Activated CD8-positive, alpha-beta memory T cell treated with anti-CD3 and anti-CD28 coated beads, Interleukin-2, amount 50 U/mL, for 24 hours (primary cell): ENCODE measurements at regions not wholly inside any gene's neighbourhood (a gene's known extent, or its start where the extent isn't known, plus 50 kb on each side); places are given as distances from the start of the nearest gene placed in this dataset.

ENCODE experiments used
- DNase-seq: peaks from one replicate; pipeline ENCODE4 v3.0.0-alpha.2; 2020; ENCODE audit errors: extremely low read depth

DNA sequence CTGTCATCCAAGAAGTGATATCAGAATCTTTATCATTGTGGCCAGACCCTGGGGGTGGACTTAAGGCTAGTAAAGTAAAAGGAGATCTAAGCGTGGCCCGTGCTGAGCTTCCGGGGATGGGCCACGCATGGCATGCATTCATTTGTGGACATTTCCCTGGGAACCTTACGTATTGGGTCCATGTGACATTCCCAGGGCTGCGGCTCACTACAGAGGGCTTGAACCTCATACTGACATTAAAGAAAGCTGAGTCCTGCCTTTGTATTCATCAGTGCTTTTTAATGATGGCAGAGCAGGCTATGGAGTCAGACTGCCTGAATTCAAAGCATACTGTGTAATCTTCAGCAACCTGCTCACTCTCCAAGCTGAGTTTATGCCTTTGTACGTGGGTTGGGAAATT, 152.2 kb upstream of the AFDN start:
- DNase-seq: no peak

DNA sequence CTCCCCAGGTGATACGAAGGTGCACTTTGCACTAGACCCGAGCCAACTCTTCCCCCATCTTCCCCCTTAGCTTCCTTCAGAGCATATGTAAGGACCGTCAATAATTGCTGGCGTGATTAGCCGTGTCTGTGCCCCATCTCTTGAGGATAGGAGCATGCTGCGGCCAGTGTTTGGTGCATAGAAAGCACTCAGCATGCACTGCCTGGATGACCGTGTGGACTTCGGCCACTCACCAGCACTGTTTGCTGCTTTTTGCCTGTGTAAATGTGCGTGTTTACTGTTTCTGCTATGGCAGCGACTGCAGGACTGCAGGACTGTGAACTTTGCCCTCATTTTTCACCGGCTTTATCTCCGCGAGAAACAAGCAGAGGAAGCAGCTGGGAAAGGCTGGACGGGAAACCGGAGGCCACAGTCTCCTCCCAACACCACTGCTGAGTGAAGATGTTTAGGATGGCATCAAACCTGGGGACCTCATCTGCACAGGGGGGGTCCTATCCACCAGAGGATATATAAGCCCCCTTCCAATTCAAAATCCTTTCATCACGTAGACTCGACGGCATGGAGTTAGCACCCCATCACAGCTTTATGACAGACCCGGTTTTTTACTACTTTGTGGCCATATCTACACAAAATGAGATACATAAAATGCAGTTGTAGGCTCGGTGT, 150.6 kb upstream of the AFDN start:
- no peak for DNase-seq

DNA sequence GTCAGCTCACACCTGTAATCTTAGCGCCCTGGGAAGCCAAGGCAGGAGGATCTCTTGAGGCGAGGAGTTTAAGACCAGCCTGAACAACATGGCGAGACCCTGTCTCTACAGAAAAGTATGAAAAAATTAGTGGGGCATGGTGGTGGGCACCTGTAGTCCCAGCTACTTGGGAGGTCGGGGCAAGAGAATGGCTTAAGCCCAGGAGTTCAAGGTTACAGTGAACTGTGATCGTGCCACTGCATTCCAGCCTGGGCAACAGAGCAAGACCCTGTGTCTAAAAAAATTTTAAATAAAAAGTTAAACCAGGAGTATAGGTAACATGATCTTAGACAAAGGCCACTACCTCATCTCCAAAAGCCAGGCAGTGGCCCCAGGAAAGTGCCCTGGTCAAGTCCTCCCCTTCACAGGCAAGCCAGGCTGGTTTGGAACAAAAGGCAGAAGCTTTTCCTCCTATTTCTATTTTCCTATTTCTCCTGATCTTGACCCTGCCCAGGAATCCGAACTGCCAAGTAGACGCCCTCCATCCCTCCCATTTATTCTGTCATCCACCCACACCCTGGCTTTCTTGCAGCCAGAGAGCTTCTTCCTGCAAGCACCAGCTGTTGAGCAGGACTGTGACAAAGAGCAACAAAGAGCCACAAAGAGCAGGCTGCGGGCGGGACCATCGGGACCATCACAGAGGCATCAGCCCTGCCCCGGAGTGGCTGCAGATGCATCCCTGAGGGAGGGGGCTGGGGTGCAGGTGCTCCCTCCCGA, 149.9 kb upstream of the AFDN start:
- DNase-seq: no peak

DNA sequence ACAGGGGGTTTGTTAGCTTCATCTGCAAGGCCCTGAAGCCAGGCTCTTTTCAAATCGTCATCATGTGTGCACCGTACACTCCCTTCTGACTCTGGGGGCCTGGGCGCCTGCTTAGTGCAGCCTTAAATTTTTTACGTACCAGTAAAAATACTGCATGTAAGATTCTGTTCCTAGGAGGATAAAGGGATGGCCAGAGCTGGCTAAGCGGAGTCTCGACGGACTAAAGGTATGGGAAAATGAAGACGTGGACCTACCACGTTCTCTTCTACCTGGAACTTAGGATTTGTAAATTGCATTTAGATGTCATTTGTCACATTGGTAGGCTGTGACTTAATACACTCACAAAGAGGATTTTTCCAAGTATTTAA, 149.3 kb upstream of the AFDN start:
- no peak for DNase-seq

DNA sequence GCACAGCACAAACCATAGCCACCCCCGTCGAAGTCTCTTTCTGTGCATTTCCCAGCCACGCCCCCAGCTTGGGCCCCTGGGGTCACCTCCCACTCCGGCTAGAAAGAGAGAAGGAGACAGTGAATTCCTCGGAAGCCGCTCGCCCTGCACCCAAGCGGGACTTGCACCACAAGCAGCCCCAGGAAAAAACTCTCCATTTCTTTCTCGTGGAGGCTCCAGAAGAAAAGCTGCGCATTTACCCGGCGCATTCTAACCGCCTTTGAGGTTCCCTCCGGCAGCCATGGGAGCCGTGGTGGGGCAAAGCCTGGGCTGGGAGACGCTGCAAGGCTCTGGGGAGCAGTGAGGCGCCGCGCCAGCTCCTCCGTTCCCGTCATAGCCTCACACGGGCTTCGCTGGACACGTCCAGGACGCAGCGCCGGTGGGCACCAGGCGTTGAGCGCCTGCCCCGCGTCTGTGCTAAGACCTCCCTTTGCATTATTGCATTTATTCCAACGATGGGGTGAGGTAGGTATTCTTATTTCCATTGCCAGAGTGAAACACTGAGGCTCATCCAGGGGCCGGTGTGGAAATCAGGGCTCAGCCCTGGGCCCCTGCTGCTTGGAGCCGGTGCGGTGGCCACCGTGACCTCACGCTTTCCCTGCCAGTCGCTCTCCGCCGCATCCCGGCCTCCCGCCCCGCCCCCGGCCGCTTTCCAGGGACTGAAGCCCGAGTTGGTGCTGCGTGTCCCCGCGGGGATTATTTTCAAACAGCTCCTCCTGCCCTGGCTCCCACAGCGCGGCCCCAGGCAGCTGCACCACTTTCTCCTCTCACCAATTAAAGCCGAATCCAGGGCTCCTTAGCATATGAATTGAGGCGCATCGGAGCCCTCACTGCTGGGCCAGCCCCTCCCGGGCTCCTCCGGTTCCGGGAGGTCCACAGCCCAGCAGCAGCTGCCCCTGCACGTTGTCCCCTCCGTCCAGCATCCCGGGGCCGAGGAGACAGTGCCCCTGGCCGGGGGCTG, 148.3 kb upstream of the AFDN start:
- no peak for DNase-seq

DNA sequence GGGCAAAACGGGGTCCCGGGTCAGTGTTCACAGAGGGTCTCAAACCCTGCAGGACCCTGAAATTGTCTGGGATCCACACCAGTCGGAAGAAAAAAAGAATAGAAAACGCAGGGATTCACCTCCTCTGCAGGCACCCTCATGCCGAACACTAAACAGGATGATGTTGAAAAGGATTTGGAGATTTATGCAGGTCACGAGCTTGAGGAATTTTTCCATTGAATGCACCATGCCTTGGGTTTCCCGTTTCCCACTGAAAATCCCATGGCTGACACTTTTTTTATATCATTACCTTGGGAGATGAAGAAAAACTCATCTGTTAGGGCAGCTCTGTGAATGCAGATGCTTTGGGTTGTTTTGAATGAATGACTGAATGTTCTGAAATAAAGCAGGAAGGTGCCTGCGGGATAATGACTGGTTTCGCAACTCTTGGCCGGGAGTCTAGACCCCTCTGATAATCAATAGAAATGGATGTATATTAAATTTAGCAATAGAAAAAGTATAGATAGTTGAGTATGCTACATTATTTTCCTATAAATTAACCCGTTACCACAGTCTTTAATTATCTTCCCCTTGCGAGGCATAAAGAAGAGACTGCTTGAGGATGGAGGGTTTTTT, 147.5 kb upstream of the AFDN start:
- no peak for DNase-seq

DNA sequence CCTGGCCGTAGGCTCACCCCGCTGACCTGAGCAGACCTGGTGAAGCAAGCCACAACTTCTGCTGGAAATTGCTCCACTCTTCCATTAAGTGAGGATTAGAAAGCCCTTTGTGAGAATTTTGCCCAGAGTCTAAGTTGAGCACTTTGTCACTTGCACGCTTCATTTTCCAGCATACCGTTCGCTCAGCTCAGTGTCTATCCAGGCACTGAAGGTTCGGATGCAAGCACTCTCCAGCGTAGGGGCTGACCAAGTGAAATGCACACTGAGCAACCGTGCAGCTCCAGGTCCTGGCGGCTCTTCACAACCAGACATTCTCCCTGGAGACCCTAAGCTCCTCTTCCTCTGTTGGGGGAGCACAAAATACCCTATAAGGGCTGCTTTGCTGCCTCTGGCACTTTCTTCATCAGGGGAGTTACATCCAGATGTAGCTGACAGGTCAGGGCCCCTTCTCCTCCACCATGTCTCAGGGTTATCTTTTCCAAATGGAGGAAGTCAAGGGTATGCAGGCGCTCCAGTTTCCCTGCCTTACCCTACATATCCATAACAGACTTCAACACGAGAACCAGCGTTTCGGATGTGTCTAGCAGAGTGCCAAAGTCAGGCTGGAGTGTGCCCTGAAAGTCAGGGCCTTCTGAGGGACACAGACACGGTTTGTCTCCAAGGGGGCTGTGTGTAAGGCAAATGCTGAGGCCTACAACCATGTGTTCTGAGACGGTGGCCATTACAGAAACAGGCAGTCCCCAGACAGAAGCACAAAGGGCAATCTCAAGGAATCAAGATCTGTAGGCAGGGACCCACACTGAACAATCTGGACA, 146.7 kb upstream of the AFDN start:
- no peak for DNase-seq

DNA sequence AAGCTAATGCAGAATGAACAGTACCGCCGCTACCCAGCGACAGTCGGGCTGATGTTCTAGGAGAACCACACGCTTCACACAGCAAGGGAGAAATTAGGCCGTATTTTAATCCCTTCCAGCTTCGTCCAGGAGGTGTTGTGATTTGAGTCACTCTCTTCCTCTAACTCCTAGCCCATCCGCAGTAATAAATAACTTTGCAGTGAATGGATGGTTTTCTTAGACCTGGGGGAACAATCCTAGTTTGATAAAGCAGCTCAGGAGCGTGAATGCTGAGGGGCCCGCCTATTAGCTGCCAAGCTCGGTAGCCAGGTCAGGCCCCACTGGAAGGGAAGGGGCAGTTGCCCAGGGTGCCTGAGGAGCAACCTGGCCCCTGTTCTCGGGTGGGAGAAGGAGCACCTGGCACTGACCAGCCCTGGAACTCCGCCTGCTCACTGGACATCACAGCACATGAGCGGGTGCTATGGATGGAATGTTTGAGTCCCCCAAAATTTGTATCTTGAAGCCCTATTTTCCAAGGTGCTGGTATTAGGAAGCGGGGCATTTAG, 146.0 kb upstream of the AFDN start:
- DNase-seq: no peak

DNA sequence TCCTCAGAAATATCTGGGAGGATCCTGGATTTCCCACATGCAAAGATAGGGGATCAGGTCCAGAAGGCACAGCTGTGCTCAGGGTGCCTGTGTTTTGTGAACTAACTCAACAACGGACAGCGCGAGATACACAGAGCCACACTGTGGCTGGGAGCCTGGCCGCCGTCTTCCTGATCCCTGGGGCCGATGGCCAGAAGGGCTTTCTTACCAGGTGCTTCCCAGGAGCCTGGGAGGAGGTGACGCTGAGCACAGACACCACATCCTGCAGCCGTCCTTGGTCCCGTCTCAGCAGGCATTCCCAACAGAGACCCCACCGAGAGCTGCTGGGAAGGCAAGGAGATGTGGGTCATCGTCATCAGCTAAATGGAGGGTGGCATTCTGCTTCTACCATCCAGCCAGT, 144.6 kb upstream of the AFDN start:
- DNase-seq: no peak

DNA sequence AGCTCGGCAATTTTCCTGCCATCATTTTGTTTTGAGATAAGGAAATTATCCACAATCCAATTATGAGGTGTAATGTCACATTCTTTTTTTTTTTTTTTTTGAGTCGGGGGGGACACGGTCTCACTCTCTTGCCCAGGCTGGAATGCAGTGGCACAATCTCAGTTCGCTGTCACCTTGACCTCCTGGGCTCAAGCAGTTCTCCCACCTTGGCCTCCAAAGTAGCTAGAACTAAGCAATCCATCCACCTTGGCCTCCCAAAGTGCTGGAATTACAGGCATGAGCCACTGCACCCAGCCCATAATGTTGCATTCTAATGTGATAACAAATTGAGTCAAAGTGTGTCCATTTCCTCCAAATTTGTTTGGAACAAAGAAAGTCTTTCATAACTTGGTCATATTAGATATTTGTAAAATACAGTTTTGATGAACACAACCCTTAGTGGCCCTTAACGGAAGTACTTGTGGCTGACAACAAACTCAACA, 144.1 kb upstream of the AFDN start:
- DNase-seq: no peak

DNA sequence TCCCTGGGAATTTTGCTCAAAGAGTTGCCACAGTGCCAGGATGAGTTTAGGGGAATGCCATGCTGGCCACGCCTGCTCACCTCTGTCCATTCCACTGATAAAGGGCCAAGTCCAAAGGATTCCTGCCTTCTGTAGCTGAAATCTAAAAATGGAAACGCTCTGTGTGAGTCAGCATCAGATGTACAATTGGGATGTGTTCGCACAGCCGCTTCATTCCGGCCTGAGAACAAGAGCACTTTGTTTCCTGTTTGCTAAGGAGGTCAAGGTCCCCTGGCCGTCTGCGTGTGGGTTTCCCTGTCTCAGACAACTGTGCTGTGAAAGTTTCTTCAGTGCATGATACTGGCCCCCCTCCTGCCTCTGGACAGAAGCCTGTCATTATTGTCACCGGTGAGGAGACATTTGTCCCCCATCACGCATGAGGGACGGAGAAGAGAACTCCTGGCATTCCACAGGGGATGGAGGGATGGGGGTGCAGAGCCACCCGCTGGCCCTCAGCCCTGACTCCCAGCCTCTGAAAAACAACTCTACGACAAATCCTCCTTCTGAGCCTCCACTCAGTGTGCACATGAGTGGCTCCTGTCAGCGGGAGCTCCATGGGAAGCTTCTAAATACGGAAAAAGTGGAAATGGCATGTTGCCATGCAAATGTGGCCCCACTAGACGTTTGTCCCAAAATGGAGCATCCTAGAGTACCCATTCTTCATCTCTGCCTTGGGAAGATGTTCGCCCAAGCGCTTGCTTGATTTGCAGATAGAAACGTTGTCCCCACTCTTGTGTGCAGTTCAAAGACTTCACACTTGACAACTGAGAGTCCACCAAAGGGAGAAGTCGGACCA, 143.5 kb upstream of the AFDN start:
- no peak for DNase-seq

DNA sequence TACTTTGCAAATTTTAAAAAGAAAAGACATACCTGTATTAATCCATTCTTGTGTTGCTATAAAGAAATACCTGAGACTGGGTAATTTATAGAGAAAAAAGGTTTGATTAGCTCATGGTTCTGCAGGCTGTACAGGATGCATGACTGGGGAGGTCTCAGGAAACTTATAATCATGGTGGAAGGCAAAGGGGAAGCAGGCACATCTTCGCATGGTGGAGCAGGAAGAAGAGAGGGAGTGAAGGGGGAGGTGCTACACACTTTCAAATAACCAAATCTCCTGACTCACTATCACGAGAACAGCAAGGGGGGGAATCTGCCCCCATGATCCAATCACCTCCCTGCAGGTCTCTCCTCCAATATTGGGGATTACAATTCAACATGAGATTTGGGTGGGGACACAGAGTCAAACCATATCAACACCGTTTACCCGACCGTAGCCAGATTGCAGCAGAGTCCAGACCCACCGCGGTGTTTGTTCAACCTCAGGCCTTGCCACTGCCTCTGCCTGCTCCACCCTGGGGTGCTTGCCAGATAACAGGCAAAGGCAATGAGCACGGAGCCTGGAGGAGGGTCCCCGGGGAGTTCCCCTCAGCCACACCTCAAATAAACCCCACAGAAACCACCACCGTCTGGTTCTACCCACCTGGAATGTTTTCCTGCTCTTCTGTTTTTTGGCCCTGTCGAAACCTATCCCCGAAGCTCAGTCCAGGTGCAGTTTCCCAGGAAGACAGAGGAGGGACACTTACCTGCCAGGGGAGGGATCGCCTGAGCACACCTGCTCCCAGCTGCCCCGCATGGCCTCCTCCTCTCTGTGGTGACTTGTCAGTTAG, 142.2 kb upstream of the AFDN start:
- no peak for DNase-seq

DNA sequence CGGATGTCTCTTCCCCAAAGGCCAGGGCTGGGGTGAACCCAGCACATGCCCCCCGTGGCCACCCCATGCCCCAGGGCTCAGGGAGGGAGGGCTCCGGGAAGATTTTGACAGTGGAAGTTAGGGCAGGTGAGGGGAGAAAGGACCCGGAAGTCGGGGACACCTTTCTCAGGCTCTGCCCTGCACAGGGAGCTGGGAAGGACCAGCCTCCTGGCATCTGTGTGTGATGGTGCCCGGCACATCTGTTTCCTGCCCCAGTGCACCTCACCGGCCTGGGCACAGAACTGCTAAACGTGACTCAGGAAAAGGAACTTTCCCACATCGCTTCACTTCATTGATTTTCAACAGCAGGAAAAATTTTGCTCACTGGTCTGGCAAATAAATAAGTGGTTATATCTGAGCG, 141.1 kb upstream of the AFDN start:
- no peak for DNase-seq

DNA sequence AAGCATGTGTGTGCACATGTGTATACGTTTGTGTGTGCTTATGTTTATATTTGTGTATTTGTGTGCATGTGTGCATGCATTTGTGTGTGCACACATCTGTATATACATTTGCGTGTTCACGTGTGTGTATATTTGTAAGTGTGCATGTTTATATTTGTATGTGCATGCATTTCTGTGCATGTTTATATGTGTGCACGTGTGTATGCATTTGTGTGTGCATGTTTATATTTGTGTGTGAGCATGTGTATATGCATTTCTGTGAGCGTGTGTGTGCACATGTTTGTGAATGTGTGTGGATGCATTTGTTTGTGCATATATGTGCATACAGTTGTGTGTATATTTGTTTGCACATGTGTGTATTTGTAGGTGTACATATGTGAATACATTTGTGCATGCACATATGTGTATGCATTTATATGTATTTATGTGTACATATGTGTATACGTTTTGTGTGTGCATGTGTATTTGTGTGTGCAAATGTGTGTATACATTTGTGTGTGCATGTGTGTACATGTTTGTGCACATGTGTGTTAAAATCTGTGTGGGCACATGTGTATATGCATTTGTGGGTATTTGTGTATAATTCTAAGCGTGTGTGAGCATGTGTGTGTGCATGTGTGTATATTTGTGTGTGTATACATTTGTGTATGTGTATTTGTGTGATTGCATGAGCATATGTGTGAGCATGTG, 140.4 kb upstream of the AFDN start:
- DNase-seq: no peak

DNA sequence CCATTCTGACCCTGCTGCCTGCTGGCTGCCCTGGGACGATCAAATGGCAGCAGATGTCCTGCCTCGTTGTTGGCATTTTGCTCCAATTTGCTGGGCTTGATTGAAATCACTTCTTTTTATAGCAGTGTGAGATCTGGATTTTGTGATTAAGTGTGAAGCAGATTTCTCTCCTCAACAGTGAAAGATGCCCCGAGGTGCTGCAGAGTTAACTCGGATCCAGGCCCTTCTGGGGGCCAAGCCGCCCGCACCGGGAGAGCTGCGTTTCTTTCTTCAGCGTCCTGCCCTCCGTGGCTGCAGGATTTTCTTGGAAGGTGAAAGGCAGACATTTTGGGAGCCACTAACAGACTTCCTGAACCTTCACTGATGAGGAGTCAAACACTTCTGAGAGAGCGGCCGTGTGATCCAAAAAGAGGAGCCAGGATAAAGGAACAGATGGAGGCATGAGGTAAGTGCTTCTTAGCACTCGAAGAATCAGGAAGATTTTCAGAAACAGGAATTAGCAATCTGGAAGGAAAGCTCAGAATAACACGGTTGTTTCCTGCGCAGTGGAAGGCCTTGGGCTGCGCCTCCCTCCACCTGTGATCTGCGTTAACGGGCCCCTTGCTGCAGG, 139.5 kb upstream of the AFDN start:
- DNase-seq: no peak

DNA sequence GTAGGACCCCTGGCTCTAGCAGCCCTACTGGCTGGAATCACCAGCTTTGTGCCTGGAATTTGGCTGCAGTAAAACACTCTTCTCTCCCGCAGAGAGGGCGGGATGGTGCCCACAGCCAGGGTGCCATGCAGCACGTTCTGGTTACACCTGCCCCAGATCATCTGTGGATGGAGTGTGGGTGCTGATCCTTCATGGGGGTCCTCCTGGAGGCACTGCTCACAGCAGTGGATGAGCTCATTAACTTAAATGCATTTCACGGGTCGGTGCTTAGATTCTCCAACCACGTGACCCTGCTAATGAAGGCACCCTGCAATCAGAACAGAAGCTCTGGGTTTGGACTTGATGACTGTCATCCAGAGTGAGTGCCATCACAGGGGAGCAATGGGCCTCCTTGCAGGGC, 138.6 kb upstream of the AFDN start:
- DNase-seq: no peak

DNA sequence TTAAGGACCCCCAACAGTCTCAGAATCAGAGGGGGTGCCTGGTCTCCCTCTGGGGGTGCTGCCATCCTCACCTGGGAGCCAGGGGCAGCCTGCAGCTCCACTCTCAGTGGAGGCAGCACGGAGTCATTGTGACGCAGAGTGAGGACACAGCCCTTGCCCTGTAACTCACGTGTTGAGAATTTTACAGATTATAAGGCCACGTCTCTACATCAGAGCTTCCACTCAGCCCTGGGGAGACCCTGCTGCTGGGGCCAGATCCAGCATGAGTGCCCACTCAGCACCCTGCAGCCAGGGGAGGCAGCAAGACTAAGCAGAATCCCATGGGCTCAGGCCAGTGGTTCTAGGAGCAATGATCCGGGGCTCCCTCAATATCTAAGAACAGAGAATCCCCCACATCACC, 137.4 kb upstream of the AFDN start:
- DNase-seq: no peak

DNA sequence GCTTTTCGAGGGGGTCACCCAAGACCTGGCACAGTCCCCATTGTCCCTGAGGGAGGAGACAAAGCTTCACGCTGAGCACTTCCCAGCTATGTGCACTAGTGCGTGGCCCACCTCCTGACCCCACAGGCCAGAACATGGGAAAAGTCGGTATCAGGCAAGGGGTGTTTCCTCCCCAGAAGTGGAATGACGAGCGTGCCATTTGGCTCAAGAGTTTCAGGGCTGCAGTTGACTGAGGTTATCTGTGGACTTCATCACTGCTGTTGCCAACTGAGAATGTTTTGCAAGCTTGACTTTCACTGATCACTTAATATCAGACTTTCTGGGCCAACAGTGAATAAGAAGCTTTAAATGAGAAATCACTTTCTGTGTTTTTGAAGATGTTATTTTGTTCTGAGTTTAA, 137.0 kb upstream of the AFDN start:
- DNase-seq: no peak
